GM18951 (cell line): ENCODE measurements at regions not wholly inside any gene's neighbourhood (a gene's known extent, or its start where the extent isn't known, plus 50 kb on each side); places are given as distances from the start of the nearest gene placed in this dataset.

Experiments used
- POLR2A ChIP-seq: IDR thresholded peaks from 4 replicates; pipeline ENCODE4 v1.6.1; 2011; ENCODE audit warnings: mild to moderate bottlenecking; ENCODE audit not compliant: insufficient read length, insufficient read depth; ENCODE audit errors: extremely low read depth
- in situ Hi-C: fragments of 300-500 bp; cut with MboI; formaldehyde crosslinking; loops from one replicate; pipeline ENCODE4 v1.12.0; 2022; ENCODE audit warnings: low sequenced_read_pairs, mixed read lengths, inconsistent platforms; ENCODE audit not compliant: unreplicated experiment

- no peak for TF ChIP-seq POLR2A
- in situ Hi-C loops: no loop called here
These were observed 118.2 kb upstream of the THBS1 start for GRCh38 chr15:39462691-39463090.

GRCh38 chr15:39465843-39466749 is 114.8 kb upstream of the THBS1 start:
- TF ChIP-seq POLR2A: no peak
- in situ Hi-C loops: no loop called here

- TF ChIP-seq POLR2A: no peak
- in situ Hi-C loops: no loop called here
These were observed 114.2 kb upstream of the THBS1 start for GRCh38 chr15:39466750-39467105.

- no peak for TF ChIP-seq POLR2A
- in situ Hi-C loops: no loop called here
These were observed 112.5 kb upstream of the THBS1 start for GRCh38 chr15:39468331-39468730.

GRCh38 chr15:39468828-39469227 is 112.1 kb upstream of the THBS1 start:
- in situ Hi-C loops: no loop called here

GRCh38 chr15:39471785-39472574 is 108.9 kb upstream of the THBS1 start:
- TF ChIP-seq POLR2A: no peak
- in situ Hi-C loops: no loop called here

More at GRCh38 chr15:39468828-39469227, 112.1 kb upstream of the THBS1 start:
- no peak for TF ChIP-seq POLR2A

- in situ Hi-C loops: no loop called here
- no peak for TF ChIP-seq POLR2A
These were observed 108.1 kb upstream of the THBS1 start for GRCh38 chr15:39472621-39473297.

- no peak for TF ChIP-seq POLR2A
- in situ Hi-C loops: no loop called here
These were observed 107.5 kb upstream of the THBS1 start for GRCh38 chr15:39473298-39473947.

GRCh38 chr15:39474657-39475056 is 106.2 kb upstream of the THBS1 start:
- in situ Hi-C loops: no loop called here
- TF ChIP-seq POLR2A: no peak

- TF ChIP-seq POLR2A: no peak
- in situ Hi-C loops: no loop called here
These were observed 101.9 kb upstream of the THBS1 start for GRCh38 chr15:39478996-39479395.

- no peak for TF ChIP-seq POLR2A
- in situ Hi-C loops: no loop called here
These were observed 101.0 kb upstream of the THBS1 start for GRCh38 chr15:39479911-39480310.

GRCh38 chr15:39482459-39482858 is 98.4 kb upstream of the THBS1 start:
- TF ChIP-seq POLR2A: no peak
- in situ Hi-C loops: no loop called here
